Ovary (tissue), 3 donors: ENCODE measurements at regions not wholly inside any gene's neighbourhood (a gene's known extent, or its start where the extent isn't known, plus 50 kb on each side); places are given as distances from the start of the nearest gene placed in this dataset.

Experiments
- CTCF ChIP-seq, 3 donors: fragments of 450-650 bp in 2 of 3; fragments of 200-600 bp in 1 of 3; IDR thresholded peaks; one replicate each; pipeline versions ENCODE4 v1.5.1 to v1.8.0; 2016 to 2022; ENCODE audit warnings: antibody characterized with exemption in 3 of 3, mild to moderate bottlenecking in 1 of 3
- EP300 ChIP-seq: sonication (generic); formaldehyde crosslinking; IDR thresholded peaks from one replicate; pipeline ENCODE4 v1.6.1; 2017; ENCODE audit warnings: antibody characterized with exemption
- POLR2A ChIP-seq: fragments of 450-650 bp; IDR thresholded peaks from one replicate; pipeline ENCODE4 v1.6.1; 2017; ENCODE audit warnings: antibody characterized with exemption, mild to moderate bottlenecking, moderate library complexity
- donor health status: DM: no; HTN: no; CAD: no.

GRCh38 chr2:176710657-176711186 is 441.5 kb downstream of the MTX2 start:
- TF ChIP-seq CTCF (IDR thresholded peaks at IDR 0.05) (no peak), EP300 (no peak), POLR2A (no peak)
